HL-60 (cell line): ENCODE measurements at regions not wholly inside any gene's neighbourhood (a gene's known extent, or its start where the extent isn't known, plus 50 kb on each side); places are given as distances from the start of the nearest gene placed in this dataset.

Source experiments
- DNase-seq, 2 experiments: peaks; one replicate each; pipeline ENCODE4 v3.0.0-alpha.2; 2010 to 2020; ENCODE audit warnings: low read depth in 1 of 2, low spot score in 1 of 2
- H3K27ac ChIP-seq: fragments of 250-450 bp; sonication (Bioruptor Pico); replicated peaks from 2 replicates; pipeline ENCODE4 v1.5.1; 2020; ENCODE audit warnings: mild to moderate bottlenecking, moderate library complexity
- H3K27me3 ChIP-seq: fragments of 250-450 bp; sonication (Bioruptor Pico); 2 replicates; pipeline ENCODE4 v1.5.1; 2021; ENCODE audit warnings: mild to moderate bottlenecking, moderate library complexity; ENCODE audit not compliant: insufficient read depth, poor library complexity, severe bottlenecking
- H3K4me3 ChIP-seq: replicated peaks from 2 replicates; pipeline ENCODE4 v1.5.1; 2011; ENCODE audit warnings: mild to moderate bottlenecking, control low read depth, low read length; ENCODE audit not compliant: insufficient read depth
- GABPA ChIP-seq: IDR thresholded peaks from 2 replicates; pipeline ENCODE4 v1.6.1; 2012; ENCODE audit warnings: low read depth
- POLR2AphosphoS5 ChIP-seq: IDR thresholded peaks from 2 replicates; pipeline ENCODE4 v1.6.1; 2012; ENCODE audit warnings: low read depth
- SPI1 ChIP-seq: IDR thresholded peaks from 2 replicates; pipeline ENCODE4 v1.6.1; 2012; ENCODE audit warnings: low read depth, mild to moderate bottlenecking, borderline replicate concordance
- TF ChIP-seq, protein P1 (sequence below): IDR thresholded peaks from 2 replicates; pipeline ENCODE4 v1.6.1; 2012; ENCODE audit warnings: low read depth; ENCODE audit not compliant: insufficient replicate concordance
- TF ChIP-seq, protein P2 (sequence below): IDR thresholded peaks from one replicate; pipeline ENCODE4 v1.5.1; 2011; ENCODE audit warnings: low read length, control low read depth, inconsistent platforms; ENCODE audit not compliant: insufficient read depth

DNA sequence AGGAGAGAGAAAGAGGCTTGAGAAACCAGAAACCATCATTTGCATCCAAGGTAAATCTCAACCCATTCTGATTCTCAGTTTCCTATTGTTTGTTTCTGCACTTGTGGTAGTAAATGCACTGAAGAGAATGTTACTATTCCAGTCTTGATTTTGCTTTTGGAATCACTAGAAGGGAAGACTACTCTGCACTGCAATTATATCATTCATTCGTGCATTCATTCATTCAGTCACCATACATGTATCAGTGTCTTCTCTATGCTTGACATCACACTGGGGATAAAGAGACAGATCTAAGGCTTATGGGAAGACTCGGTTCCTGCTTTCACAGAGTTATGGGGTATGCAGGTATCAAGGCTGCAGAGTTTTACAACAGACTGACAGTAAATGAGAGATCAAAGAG lies 90.3 kb upstream of the EGLN3 start:
- H3K27me3 ChIP-seq = no peaks in the 10 kb centered on the region
- H3K27ac ChIP-seq = no peak overlapping the region
- H3K4me3 ChIP-seq = no peak overlapping the region
- TF ChIP-seq, protein P1, sequence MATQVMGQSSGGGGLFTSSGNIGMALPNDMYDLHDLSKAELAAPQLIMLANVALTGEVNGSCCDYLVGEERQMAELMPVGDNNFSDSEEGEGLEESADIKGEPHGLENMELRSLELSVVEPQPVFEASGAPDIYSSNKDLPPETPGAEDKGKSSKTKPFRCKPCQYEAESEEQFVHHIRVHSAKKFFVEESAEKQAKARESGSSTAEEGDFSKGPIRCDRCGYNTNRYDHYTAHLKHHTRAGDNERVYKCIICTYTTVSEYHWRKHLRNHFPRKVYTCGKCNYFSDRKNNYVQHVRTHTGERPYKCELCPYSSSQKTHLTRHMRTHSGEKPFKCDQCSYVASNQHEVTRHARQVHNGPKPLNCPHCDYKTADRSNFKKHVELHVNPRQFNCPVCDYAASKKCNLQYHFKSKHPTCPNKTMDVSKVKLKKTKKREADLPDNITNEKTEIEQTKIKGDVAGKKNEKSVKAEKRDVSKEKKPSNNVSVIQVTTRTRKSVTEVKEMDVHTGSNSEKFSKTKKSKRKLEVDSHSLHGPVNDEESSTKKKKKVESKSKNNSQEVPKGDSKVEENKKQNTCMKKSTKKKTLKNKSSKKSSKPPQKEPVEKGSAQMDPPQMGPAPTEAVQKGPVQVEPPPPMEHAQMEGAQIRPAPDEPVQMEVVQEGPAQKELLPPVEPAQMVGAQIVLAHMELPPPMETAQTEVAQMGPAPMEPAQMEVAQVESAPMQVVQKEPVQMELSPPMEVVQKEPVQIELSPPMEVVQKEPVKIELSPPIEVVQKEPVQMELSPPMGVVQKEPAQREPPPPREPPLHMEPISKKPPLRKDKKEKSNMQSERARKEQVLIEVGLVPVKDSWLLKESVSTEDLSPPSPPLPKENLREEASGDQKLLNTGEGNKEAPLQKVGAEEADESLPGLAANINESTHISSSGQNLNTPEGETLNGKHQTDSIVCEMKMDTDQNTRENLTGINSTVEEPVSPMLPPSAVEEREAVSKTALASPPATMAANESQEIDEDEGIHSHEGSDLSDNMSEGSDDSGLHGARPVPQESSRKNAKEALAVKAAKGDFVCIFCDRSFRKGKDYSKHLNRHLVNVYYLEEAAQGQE = no peak
- no peak for TF ChIP-seq POLR2AphosphoS5
- no peak for TF ChIP-seq GABPA
- no peak for DNase-seq

GRCh38 chr14:34040766-34041165 lies 89.9 kb upstream of the EGLN3 start:
- no peaks in the 10 kb centered on the region for H3K27me3 ChIP-seq
- TF ChIP-seq POLR2AphosphoS5 (no peak), SPI1 (no peak), GABPA (no peak)
- TF ChIP-seq, protein P2, sequence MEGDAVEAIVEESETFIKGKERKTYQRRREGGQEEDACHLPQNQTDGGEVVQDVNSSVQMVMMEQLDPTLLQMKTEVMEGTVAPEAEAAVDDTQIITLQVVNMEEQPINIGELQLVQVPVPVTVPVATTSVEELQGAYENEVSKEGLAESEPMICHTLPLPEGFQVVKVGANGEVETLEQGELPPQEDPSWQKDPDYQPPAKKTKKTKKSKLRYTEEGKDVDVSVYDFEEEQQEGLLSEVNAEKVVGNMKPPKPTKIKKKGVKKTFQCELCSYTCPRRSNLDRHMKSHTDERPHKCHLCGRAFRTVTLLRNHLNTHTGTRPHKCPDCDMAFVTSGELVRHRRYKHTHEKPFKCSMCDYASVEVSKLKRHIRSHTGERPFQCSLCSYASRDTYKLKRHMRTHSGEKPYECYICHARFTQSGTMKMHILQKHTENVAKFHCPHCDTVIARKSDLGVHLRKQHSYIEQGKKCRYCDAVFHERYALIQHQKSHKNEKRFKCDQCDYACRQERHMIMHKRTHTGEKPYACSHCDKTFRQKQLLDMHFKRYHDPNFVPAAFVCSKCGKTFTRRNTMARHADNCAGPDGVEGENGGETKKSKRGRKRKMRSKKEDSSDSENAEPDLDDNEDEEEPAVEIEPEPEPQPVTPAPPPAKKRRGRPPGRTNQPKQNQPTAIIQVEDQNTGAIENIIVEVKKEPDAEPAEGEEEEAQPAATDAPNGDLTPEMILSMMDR = no peak
- TF ChIP-seq, protein P1 = no peak
- H3K27ac ChIP-seq = no peak overlapping the region
- no peak for DNase-seq
- no peak overlapping the region for H3K4me3 ChIP-seq

GRCh38 chr14:34039428-34040047 lies 88.7 kb upstream of the EGLN3 start:
- TF ChIP-seq, protein P2 = no peak
- TF ChIP-seq, protein P1 = no peak
- TF ChIP-seq SPI1 = no peak
- no peak for TF ChIP-seq POLR2AphosphoS5
- no peak for TF ChIP-seq GABPA
- no peak for DNase-seq
- no peaks in the 10 kb centered on the region for H3K27me3 ChIP-seq
- no peak overlapping the region for H3K27ac ChIP-seq
- no peak overlapping the region for H3K4me3 ChIP-seq
